Retinal pigment epithelial cell (primary cell): ENCODE measurements at regions not wholly inside any gene's neighbourhood (a gene's known extent, or its start where the extent isn't known, plus 50 kb on each side); places are given as distances from the start of the nearest gene placed in this dataset.

ENCODE experiments used
- DNase-seq: peaks from one replicate; pipeline ENCODE4 v3.0.0-alpha.2; 2010; ENCODE audit warnings: low read depth
- H3K4me3 ChIP-seq: 2 replicates; pipeline ENCODE4 v1.5.1; 2011; ENCODE audit warnings: mild to moderate bottlenecking, low read length, control low read depth, moderate library complexity
- CTCF ChIP-seq: conservative IDR thresholded peaks from 2 replicates; pipeline ENCODE4 v1.5.1; 2011; ENCODE audit warnings: low read depth, low read length, control low read depth, inconsistent platforms

DNA sequence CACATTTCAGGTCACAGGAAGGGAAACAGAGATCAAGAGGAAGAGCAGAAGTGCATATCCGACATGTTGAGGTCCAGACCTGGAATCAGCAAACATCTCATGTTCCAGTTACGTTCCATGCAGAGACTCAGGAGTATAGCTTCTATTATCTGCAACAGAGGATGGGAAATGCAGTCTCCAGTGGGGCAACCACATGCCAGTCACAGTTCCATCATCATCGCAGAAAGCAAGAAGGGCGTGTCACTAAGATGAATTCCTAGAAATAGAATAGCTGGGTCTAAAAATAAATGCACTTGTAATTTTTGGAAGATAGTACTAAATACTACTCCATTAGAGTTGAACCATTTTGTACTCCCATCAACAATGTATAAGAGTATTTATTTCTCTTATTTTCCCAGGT is 133.2 kb upstream of the MDFIC start:
- TF ChIP-seq CTCF, result no peak
- H3K4me3 ChIP-seq, result no peak overlapping the region
- DNase-seq, result no peak

DNA sequence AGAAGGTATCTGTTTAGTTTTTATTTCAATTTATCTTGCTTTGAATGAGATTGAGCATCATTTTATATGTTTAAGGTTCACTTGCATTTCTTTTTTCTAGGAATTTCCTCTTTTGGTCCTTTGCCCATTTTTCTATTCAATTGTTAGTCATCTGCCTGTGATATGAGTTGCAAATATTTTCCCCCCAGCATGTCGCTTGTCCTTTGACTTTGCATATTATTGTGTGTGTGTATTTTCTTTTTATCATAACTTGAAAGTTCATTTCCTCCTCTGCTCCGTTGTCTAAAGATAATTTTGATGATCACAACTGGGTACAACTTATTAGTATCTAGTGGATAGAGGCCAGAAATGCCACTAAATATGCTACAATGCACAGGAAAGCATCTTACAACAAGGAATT is 132.7 kb upstream of the MDFIC start:
- TF ChIP-seq CTCF, result no peak
- DNase-seq, result no peak
- H3K4me3 ChIP-seq, result no peak overlapping the region

DNA sequence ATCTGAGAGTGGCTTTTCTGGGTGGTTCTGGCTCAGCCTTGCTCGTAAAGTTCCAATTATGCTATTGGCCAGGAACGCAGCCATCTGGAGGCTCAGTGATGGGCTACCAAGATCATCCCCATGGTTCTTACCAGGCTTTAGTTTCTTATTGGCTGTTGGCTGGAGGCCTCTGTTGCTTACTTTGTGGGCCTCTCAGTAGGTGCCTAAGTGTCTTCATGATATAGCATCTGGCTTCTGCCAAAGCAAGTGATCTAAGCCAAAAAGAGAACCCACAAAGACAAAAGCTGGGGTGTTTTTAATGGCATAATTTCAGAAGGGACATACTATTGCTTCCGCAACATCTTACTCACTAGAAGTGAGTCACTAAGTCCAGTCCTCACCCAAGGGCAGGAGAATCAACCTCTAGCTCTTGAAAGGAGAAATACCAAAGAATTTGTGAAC is 132.0 kb upstream of the MDFIC start:
- H3K4me3 ChIP-seq, result no peak overlapping the region
- TF ChIP-seq CTCF, result no peak
- DNase-seq, result no peak

DNA sequence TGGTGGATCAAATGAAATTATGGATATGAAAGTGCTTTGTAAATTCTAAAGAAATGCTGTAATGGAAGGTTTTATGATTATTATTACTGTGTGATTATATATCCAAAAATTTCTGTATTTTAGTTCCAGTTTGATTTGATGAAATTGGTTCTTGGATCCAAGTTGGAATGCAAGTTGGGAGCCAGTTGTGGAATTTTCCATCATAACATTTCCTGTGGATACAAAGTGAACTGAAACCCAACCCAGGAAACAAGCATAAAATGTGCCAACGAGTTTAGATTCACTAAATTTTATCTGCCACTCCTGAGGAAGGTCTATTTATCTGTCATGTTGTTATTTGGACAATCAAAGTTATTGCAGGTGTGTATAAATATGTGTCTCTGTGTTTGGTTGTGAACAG is 131.4 kb upstream of the MDFIC start:
- no peak for DNase-seq
- no peak overlapping the region for H3K4me3 ChIP-seq
- no peak for TF ChIP-seq CTCF

DNA sequence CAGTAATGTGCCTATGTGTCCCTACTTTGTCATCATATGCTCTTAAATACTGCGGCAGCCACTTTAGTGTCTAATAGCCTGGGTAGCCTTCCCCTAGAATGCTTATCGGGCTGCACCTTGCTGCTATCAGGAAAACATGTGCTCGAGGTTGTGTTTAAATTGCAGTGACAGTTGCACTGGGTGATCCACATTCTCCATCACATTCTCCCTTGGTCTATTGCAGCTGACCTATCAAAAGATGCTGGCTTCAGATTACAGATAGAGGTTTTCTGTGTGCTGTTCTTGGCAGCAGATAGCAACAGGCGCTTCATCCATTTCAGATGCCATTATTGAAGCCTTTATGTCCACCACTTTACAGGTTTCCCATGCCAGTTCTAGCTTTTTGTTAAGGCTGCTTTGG is 130.1 kb upstream of the MDFIC start:
- no peak for TF ChIP-seq CTCF
- DNase-seq, result no peak

GRCh38 chr7:114793155-114793845 is 128.6 kb upstream of the MDFIC start:
- no peak overlapping the region for H3K4me3 ChIP-seq
- DNase-seq, result no peak
- TF ChIP-seq CTCF, result no peak

More for the DNA sequence above, 130.1 kb upstream of the MDFIC start:
- no peak overlapping the region for H3K4me3 ChIP-seq

DNA sequence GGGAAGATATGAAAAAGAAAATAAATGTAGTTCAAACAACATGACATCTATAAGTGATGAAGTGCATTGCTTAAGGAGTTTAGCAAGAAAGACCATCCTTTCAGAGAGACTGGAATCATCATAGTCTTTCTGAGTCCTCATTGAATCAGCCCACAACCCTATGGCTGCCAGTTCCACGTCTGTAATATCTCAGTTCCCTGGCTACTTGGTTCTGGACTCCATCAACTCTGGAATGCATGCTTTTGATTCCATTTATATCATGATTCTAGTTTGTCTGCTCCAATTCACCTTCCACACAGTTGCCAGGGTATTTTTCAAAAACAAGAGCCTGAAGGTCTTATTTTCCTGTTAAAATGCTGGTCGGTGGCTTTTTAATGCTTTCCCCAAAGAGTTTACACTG is 126.4 kb upstream of the MDFIC start:
- no peak overlapping the region for H3K4me3 ChIP-seq
- no peak for TF ChIP-seq CTCF
- no peak for DNase-seq
